H9 (cell line): ENCODE measurements at regions not wholly inside any gene's neighbourhood (a gene's known extent, or its start where the extent isn't known, plus 50 kb on each side); places are given as distances from the start of the nearest gene placed in this dataset.
A peak's percentile ranks its signal among the peaks of the same experiment; 100 is the strongest.

ENCODE experiments used
- DNase-seq: peaks from one replicate; pipeline ENCODE4 v3.0.0-alpha.2; 2017
- H2AFZ ChIP-seq: one replicate; pipeline ENCODE4 v1.6.1; 2013; ENCODE audit warnings: mild to moderate bottlenecking, low read length, control low read depth, moderate library complexity
- H2AK5ac ChIP-seq: 2 replicates; pipeline ENCODE4 v1.6.1; 2013; ENCODE audit warnings: low read length, control low read depth, mixed read lengths; ENCODE audit not compliant: insufficient read length
- H2BK120ac ChIP-seq: one replicate; pipeline ENCODE4 v1.6.1; 2013; ENCODE audit warnings: low read depth, mild to moderate bottlenecking, low read length, control low read depth, inconsistent platforms; ENCODE audit not compliant: poor library complexity, severe bottlenecking
- H2BK12ac ChIP-seq: 2 replicates; pipeline ENCODE4 v1.6.1; 2013; ENCODE audit warnings: low read length, control low read depth, mixed read lengths, low read depth; ENCODE audit not compliant: insufficient read length
- H2BK15ac ChIP-seq: 2 replicates; pipeline ENCODE4 v1.6.1; 2013; ENCODE audit warnings: low read depth, low read length, control low read depth
- H2BK20ac ChIP-seq: one replicate; pipeline ENCODE4 v1.6.1; 2013; ENCODE audit warnings: low read depth, mild to moderate bottlenecking, low read length, control low read depth, inconsistent platforms; ENCODE audit not compliant: poor library complexity, severe bottlenecking
- H2BK5ac ChIP-seq: 2 replicates; pipeline ENCODE4 v1.6.1; 2013; ENCODE audit warnings: low read length, control low read depth, mixed read lengths; ENCODE audit not compliant: insufficient read length
- H3K14ac ChIP-seq: 2 replicates; pipeline ENCODE4 v1.6.1; 2013; ENCODE audit warnings: low read length, control low read depth; ENCODE audit not compliant: insufficient read depth
- H3K18ac ChIP-seq: 2 replicates; pipeline ENCODE4 v1.6.1; 2013; ENCODE audit warnings: low read depth, mild to moderate bottlenecking, mixed read lengths, low read length, control low read depth; ENCODE audit not compliant: insufficient read length
- H3K23ac ChIP-seq: 2 replicates; pipeline ENCODE4 v1.6.1; 2013; ENCODE audit warnings: low read length, control low read depth, mixed read lengths, low read depth; ENCODE audit not compliant: insufficient read length
- H3K23me2 ChIP-seq: 2 replicates; pipeline ENCODE4 v1.6.1; 2013; ENCODE audit warnings: low read depth, mild to moderate bottlenecking, mixed read lengths, low read length, control low read depth; ENCODE audit not compliant: insufficient read length, poor library complexity, severe bottlenecking
- H3K27ac ChIP-seq: 2 replicates; pipeline ENCODE4 v1.5.1; 2013; ENCODE audit warnings: low read length, control low read depth, mixed read lengths, low read depth; ENCODE audit not compliant: insufficient read length
- H3K27me3 ChIP-seq: 2 replicates; pipeline ENCODE4 v1.6.1; 2013; ENCODE audit warnings: low read length, control low read depth, inconsistent platforms; ENCODE audit not compliant: insufficient read depth
- H3K4ac ChIP-seq: 2 replicates; pipeline ENCODE4 v1.6.1; 2013; ENCODE audit warnings: low read depth, mild to moderate bottlenecking, control low read depth, inconsistent platforms, low read length, moderate library complexity
- H3K4me1 ChIP-seq: 2 replicates; pipeline ENCODE4 v1.6.1; 2013; ENCODE audit warnings: low read length, control low read depth, inconsistent platforms; ENCODE audit not compliant: insufficient read depth
- H3K4me2 ChIP-seq: 2 replicates; pipeline ENCODE4 v1.6.1; 2013; ENCODE audit warnings: low read length, control low read depth, mixed read lengths; ENCODE audit not compliant: insufficient read length, insufficient read depth
- H3K56ac ChIP-seq: 2 replicates; pipeline ENCODE4 v1.6.1; 2013; ENCODE audit warnings: low read depth, mild to moderate bottlenecking, mixed read lengths, low read length, control low read depth; ENCODE audit not compliant: insufficient read length
- H3K79me1 ChIP-seq: 2 replicates; pipeline ENCODE4 v1.6.1; 2013; ENCODE audit warnings: low read depth, mild to moderate bottlenecking, moderate library complexity, low read length, control low read depth, inconsistent platforms; ENCODE audit not compliant: insufficient read depth, poor library complexity, severe bottlenecking
- H3K79me2 ChIP-seq: 2 replicates; pipeline ENCODE4 v1.6.1; 2013; ENCODE audit warnings: low read length, control low read depth, inconsistent platforms; ENCODE audit not compliant: insufficient read depth
- H3K9ac ChIP-seq: 2 replicates; pipeline ENCODE4 v1.6.1; 2013; ENCODE audit warnings: low read length, control low read depth, mixed read lengths; ENCODE audit not compliant: insufficient read length; ENCODE audit errors: extremely low read depth
- H3K9me3 ChIP-seq: one replicate; pipeline ENCODE4 v1.6.1; 2013; ENCODE audit warnings: low read depth, low read length, inconsistent platforms; ENCODE audit not compliant: control insufficient read depth
- H3T11ph ChIP-seq: one replicate; pipeline ENCODE4 v1.6.1; 2013; ENCODE audit warnings: mild to moderate bottlenecking, low read length, control low read depth, inconsistent platforms
- H4K20me1 ChIP-seq: one replicate; pipeline ENCODE4 v1.6.1; 2013; ENCODE audit not compliant: control insufficient read depth, insufficient read length, insufficient read depth
- H4K5ac ChIP-seq: 2 replicates; pipeline ENCODE4 v1.6.1; 2013; ENCODE audit warnings: low read depth, mild to moderate bottlenecking, mixed read lengths, low read length, control low read depth; ENCODE audit not compliant: insufficient read length
- H4K8ac ChIP-seq: replicated peaks from 2 replicates; pipeline ENCODE4 v1.6.1; 2013; ENCODE audit warnings: low read length, control low read depth, mixed read lengths, low read depth; ENCODE audit not compliant: insufficient read length
- H4K91ac ChIP-seq: 2 replicates; pipeline ENCODE4 v1.6.1; 2013; ENCODE audit warnings: low read depth, mild to moderate bottlenecking, moderate library complexity, mixed read lengths, low read length, control low read depth; ENCODE audit not compliant: insufficient read length
- H3K27ac Mint-ChIP-seq, 3 experiments: 2 replicates in 2 of 3; 3 replicates in 1 of 3; pipeline ENCODE4 v1.8.0; 2020 to 2021; ENCODE audit warnings: mixed read lengths in 3 of 3, mild to moderate bottlenecking in 1 of 3, moderate library complexity in 1 of 3
- H3K27me3 Mint-ChIP-seq: 2 replicates; pipeline ENCODE4 v1.8.0; 2021; ENCODE audit warnings: low read depth, mild to moderate bottlenecking, moderate library complexity, mixed read lengths
- H3K36me3 Mint-ChIP-seq, 3 experiments: 2 replicates in 2 of 3; 3 replicates in 1 of 3; pipeline ENCODE4 v1.8.0; 2020 to 2021; ENCODE audit warnings: low read depth in 3 of 3, mixed read lengths in 3 of 3; ENCODE audit not compliant: insufficient read depth in 1 of 3
- H3K4me1 Mint-ChIP-seq, 2 experiments: 2 replicates each; pipeline ENCODE4 v1.8.0; 2020; ENCODE audit warnings: mixed read lengths in 2 of 2
- H3K4me3 Mint-ChIP-seq, 2 experiments: 2 replicates in 1 of 2; 3 replicates in 1 of 2; pipeline ENCODE4 v1.8.0; 2020 to 2021; ENCODE audit warnings: mild to moderate bottlenecking in 2 of 2, mixed read lengths in 2 of 2, moderate library complexity in 1 of 2
- H3K9me3 Mint-ChIP-seq, 2 experiments: 2 replicates in 1 of 2; 3 replicates in 1 of 2; pipeline ENCODE4 v1.8.0; 2020; ENCODE audit warnings: mild to moderate bottlenecking in 2 of 2, mixed read lengths in 2 of 2, moderate library complexity in 1 of 2
- CTCF ChIP-seq: fragments of 200-600 bp; sonication (generic); conservative IDR thresholded peaks from 3 replicates; pipeline ENCODE4 v1.8.0; 2021; ENCODE audit warnings: antibody characterized with exemption, mild to moderate bottlenecking
- WGBS: extraction: QIAGEN DNeasy Blood & Tissue Kit; methylation state at CpG from one replicate; pipeline ENCODE4 v1.1.7; 2013; ENCODE audit warnings: missing lambda C conversion rate, low lambda C conversion rate, mixed read lengths; ENCODE audit not compliant: insufficient read length; ENCODE audit errors: extremely low coverage; 5-methylcytosine and 5-hydroxymethylcytosine counted together

- Histone ChIP-seq H4K91ac (no peak overlapping the region), H4K5ac (no peak overlapping the region), H3K79me2 (no peaks in the 10 kb centered on the region), H2BK5ac (no peak overlapping the region), H3K14ac (no peak overlapping the region), H2BK120ac (no peak overlapping the region), H2AK5ac (no peak overlapping the region), H2BK20ac (no peak overlapping the region), H3K27ac (no peak overlapping the region), H3K56ac (no peak overlapping the region), H3K9ac (no peak overlapping the region), H3K4me1 (no peaks in the 10 kb centered on the region), H3K27me3 (no peaks in the 10 kb centered on the region), H4K20me1 (no peaks in the 10 kb centered on the region), H3K18ac (no peak overlapping the region), H3K79me1 (no peaks in the 10 kb centered on the region), H2BK15ac (no peak overlapping the region), H3K4me2 (no peak overlapping the region), H3K4ac (no peak overlapping the region), H3T11ph (no peak overlapping the region), H2BK12ac (no peak overlapping the region), H3K23me2 (no peaks in the 10 kb centered on the region), H3K9me3 (no peaks in the 10 kb centered on the region), H2AFZ (no peak overlapping the region), H3K23ac (no peak overlapping the region), H4K8ac (no peak overlapping the region)
- H3K27ac Mint-ChIP-seq, result 0 out of 7 replicates have a peak overlapping the region, but pooled peaks of 1 of the 3 experiments have one; percentile 32
- H3K4me3 Mint-ChIP-seq, result no peak overlapping the region
- DNase-seq, result no peak
- peaks cover 11 to 12% of the 10 kb centered on the region in 2 experiments for H3K9me3 Mint-ChIP-seq
- peaks cover 7 to 12% of the 10 kb centered on the region in 2 experiments for H3K4me1 Mint-ChIP-seq
- no peak for TF ChIP-seq CTCF
- H3K27me3 Mint-ChIP-seq, result no peaks in the 10 kb centered on the region
- WGBS, result no CpG with 5 or more reads among the region's 1 CpG
- H3K36me3 Mint-ChIP-seq, result peaks cover 3 to 13% (median 6%) of the 10 kb centered on the region in 3 experiments; a peak in 5 of 7 replicates
Observed at GRCh38 chr4:43843501-43843900, 605.1 kb downstream of the KCTD8 start.
